CD14-positive monocyte (primary cell): ENCODE measurements at regions not wholly inside any gene's neighbourhood (a gene's known extent, or its start where the extent isn't known, plus 50 kb on each side); places are given as distances from the start of the nearest gene placed in this dataset.

ENCODE experiments used
- DNase-seq, 3 donors: peaks; one replicate each; pipeline ENCODE4 v3.0.0-alpha.2; 2011 to 2022
- H2AFZ ChIP-seq: 2 replicates; pipeline ENCODE4 v1.6.0; 2012; ENCODE audit warnings: mild to moderate bottlenecking, low read depth, low read length, inconsistent platforms; ENCODE audit not compliant: insufficient read depth, poor library complexity, severe bottlenecking
- H3K27ac ChIP-seq, 2 donors: 1 replicate in 1 of 2; 2 replicates in 1 of 2; pipeline ENCODE4 v1.5.1; 2012 to 2013; ENCODE audit warnings: low read length in 2 of 2, control low read depth in 1 of 2, inconsistent platforms in 1 of 2, low read depth in 1 of 2, mild to moderate bottlenecking in 1 of 2
- H3K27me3 ChIP-seq, 2 donors: one replicate each; pipeline versions ENCODE4 v1.6.0 to v1.6.1; 2011 to 2013; ENCODE audit warnings: low read length in 2 of 2; ENCODE audit not compliant: control insufficient read depth in 2 of 2, insufficient read depth in 2 of 2
- H3K36me3 ChIP-seq, 2 donors: replicated peaks in 1 of 2; 1 replicate in 1 of 2; 2 replicates in 1 of 2; pipeline versions ENCODE4 v1.5.1 to v1.6.1; 2012 to 2013; ENCODE audit warnings: low read length in 2 of 2, control low read depth in 1 of 2, inconsistent platforms in 1 of 2, mild to moderate bottlenecking in 1 of 2; ENCODE audit not compliant: insufficient read depth in 2 of 2, control insufficient read depth in 1 of 2
- H3K4me1 ChIP-seq, 2 donors: 1 replicate in 1 of 2; 2 replicates in 1 of 2; pipeline versions ENCODE4 v1.5.1 to v1.6.1; 2012 to 2013; ENCODE audit warnings: low read length in 2 of 2, control low read depth in 1 of 2, inconsistent platforms in 1 of 2, mild to moderate bottlenecking in 1 of 2, moderate library complexity in 1 of 2; ENCODE audit not compliant: insufficient read depth in 2 of 2, control insufficient read depth in 1 of 2
- H3K4me2 ChIP-seq: replicated peaks from 2 replicates; pipeline ENCODE3; 2012; ENCODE audit warnings: low read length, moderate library complexity, mild to moderate bottlenecking; ENCODE audit not compliant: poor library complexity, severe bottlenecking; ENCODE audit errors: extremely low read depth
- H3K4me3 ChIP-seq, 3 experiments: fragments of 200-600 bp in 1 of 3; sonication (generic) in 1 of 3; replicated peaks in 1 of 3; 1 replicate in 2 of 3; 2 replicates in 1 of 3; pipeline ENCODE4 v1.5.1; 2011 to 2013; ENCODE audit warnings: low read length in 3 of 3, mild to moderate bottlenecking in 3 of 3, control low read depth in 2 of 3, low read depth in 2 of 3, inconsistent platforms in 1 of 3, moderate library complexity in 1 of 3
- H3K79me2 ChIP-seq: 2 replicates; pipeline ENCODE4 v1.6.0; 2012; ENCODE audit warnings: mild to moderate bottlenecking, control low read depth, inconsistent platforms, low read length, moderate library complexity; ENCODE audit not compliant: insufficient read depth
- H3K9ac ChIP-seq: 2 replicates; pipeline ENCODE4 v1.6.0; 2017; ENCODE audit warnings: low read length, mild to moderate bottlenecking; ENCODE audit not compliant: insufficient read depth, poor library complexity, severe bottlenecking
- H3K9me3 ChIP-seq, 2 donors: replicated peaks in 1 of 2; 1 replicate in 1 of 2; 2 replicates in 1 of 2; pipeline versions ENCODE4 v1.5.1 to v1.6.1; 2012 to 2013; ENCODE audit warnings: low read length in 2 of 2, control low read depth in 1 of 2; ENCODE audit not compliant: control insufficient read depth in 1 of 2, insufficient read depth in 1 of 2
- H4K20me1 ChIP-seq: 2 replicates; pipeline ENCODE4 v1.6.0; 2012; ENCODE audit warnings: mild to moderate bottlenecking, low read length, control low read depth, moderate library complexity; ENCODE audit not compliant: insufficient read depth
- H3K27ac Mint-ChIP-seq, 7 donors: one replicate each; pipeline ENCODE4 v1.8.0; 2020; ENCODE audit warnings: mild to moderate bottlenecking in 7 of 7, mixed read lengths in 7 of 7, moderate library complexity in 6 of 7, inconsistent platforms in 2 of 7
- H3K27me3 Mint-ChIP-seq, 3 donors: one replicate each; pipeline ENCODE4 v1.8.0; 2021 to 2022; ENCODE audit warnings: low read depth in 3 of 3, mild to moderate bottlenecking in 3 of 3, mixed read lengths in 3 of 3, moderate library complexity in 3 of 3, inconsistent platforms in 1 of 3
- H3K36me3 Mint-ChIP-seq, 2 donors: one replicate each; pipeline ENCODE4 v1.8.0; 2020; ENCODE audit warnings: mixed read lengths in 2 of 2, inconsistent platforms in 1 of 2, mild to moderate bottlenecking in 1 of 2
- H3K4me1 Mint-ChIP-seq: one replicate; pipeline ENCODE4 v1.8.0; 2020; ENCODE audit warnings: mild to moderate bottlenecking, mixed read lengths
- H3K4me3 Mint-ChIP-seq, 2 donors: one replicate each; pipeline ENCODE4 v1.8.0; 2020; ENCODE audit warnings: mild to moderate bottlenecking in 2 of 2, mixed read lengths in 2 of 2, moderate library complexity in 1 of 2
- H3K9me3 Mint-ChIP-seq, 7 donors: one replicate each; pipeline ENCODE4 v1.8.0; 2020 to 2022; ENCODE audit warnings: mixed read lengths in 7 of 7, mild to moderate bottlenecking in 6 of 7, moderate library complexity in 6 of 7, inconsistent platforms in 2 of 7
- CTCF ChIP-seq: fragments of 200-600 bp; IDR thresholded peaks from one replicate; pipeline ENCODE4 v1.8.0; 2022; ENCODE audit warnings: antibody characterized with exemption, mild to moderate bottlenecking
- WGBS: methylation state at CpG from one replicate; pipeline ENCODE4 v1.1.5; 2013; ENCODE audit warnings: missing lambda C conversion rate; ENCODE audit not compliant: insufficient coverage; 5-methylcytosine and 5-hydroxymethylcytosine counted together
- intact Hi-C, 2 donors: fragments of 100-400 bp; cut with micrococcal nuclease; formaldehyde crosslinking; loops; one replicate each; pipeline versions ENCODE4 v1.15.0 to v1.15.1; 2023

- H3K9me3 Mint-ChIP-seq, result peaks cover 3 to 9% (median 5%) of the 10 kb centered on the region in 7 donors
Observed at GRCh38 chr3:154515921-154516320, 85.9 kb upstream of the GPR149 start.

DNA sequence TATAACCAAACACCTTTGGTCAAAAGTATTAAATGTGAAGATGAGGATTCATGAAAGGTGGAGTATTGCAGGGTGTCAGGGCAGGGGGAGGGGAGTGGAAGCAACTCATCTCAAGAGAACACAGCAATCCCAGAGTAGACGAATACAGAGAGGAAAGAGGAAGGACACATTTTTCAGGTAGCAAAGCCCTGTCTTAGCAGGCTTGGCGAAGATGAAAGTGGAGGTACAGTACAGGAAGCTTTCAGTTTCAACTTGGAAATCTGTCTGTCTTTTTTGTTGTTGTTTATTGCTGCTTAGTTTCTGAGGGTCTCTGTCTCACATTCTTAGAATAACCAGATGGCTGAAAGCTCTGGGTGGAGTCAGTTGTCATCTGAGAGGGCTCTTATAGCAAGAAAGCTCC, 80.8 kb upstream of the GPR149 start:
- Mint-ChIP-seq H3K4me3 (no peak overlapping the region), H3K4me1 (no peaks in the 10 kb centered on the region), H3K27ac (no peak overlapping the region), H3K36me3 (no peaks in the 10 kb centered on the region), H3K9me3 (peaks cover 2 to 12% (median 6%) of the 10 kb centered on the region in 7 donors), H3K27me3 (peaks cover 0 to 2% (median 2%) of the 10 kb centered on the region in 3 donors)
- Histone ChIP-seq H3K27ac (no peak overlapping the region), H3K4me3 (no peak overlapping the region), H3K4me1 (no peaks in the 10 kb centered on the region), H3K79me2 (no peaks in the 10 kb centered on the region), H3K9ac (no peak overlapping the region), H4K20me1 (no peaks in the 10 kb centered on the region), H2AFZ (no peak overlapping the region), H3K9me3 (no peaks in the 10 kb centered on the region), H3K27me3 (no peaks in the 10 kb centered on the region), H3K36me3 (no peaks in the 10 kb centered on the region), H3K4me2 (no peak overlapping the region)
- TF ChIP-seq CTCF, result no peak
- no peak for DNase-seq
- WGBS, result no CpG with 5 or more reads among the region's 2 CpGs
- intact Hi-C loops, result no loop called here

More at GRCh38 chr3:154515921-154516320, 85.9 kb upstream of the GPR149 start:
- H2AFZ ChIP-seq, result no peak overlapping the region
- no peak overlapping the region for H3K27ac ChIP-seq
- no peak for DNase-seq
- Mint-ChIP-seq H3K27ac (no peak overlapping the region), H3K27me3 (peaks cover 0 to 2% (median 0%) of the 10 kb centered on the region in 3 donors), H3K4me1 (peaks cover 2% of the 10 kb centered on the region), H3K4me3 (no peak overlapping the region), H3K36me3 (no peaks in the 10 kb centered on the region)
- no CpG with 5 or more reads among the region's 1 CpG for WGBS
- no peak overlapping the region for H3K9ac ChIP-seq
- H3K4me3 ChIP-seq, result no peak overlapping the region
- no peak overlapping the region for H3K4me2 ChIP-seq
- no peaks in the 10 kb centered on the region for H3K36me3 ChIP-seq
- no peaks in the 10 kb centered on the region for H3K9me3 ChIP-seq
- H3K79me2 ChIP-seq, result no peaks in the 10 kb centered on the region
- TF ChIP-seq CTCF, result no peak
- no peaks in the 10 kb centered on the region for H3K4me1 ChIP-seq
- H3K27me3 ChIP-seq, result no peaks in the 10 kb centered on the region
- intact Hi-C loops, result no loop called here
- no peaks in the 10 kb centered on the region for H4K20me1 ChIP-seq
